SK-N-SH treated with all-trans-retinoic acid at 6 μM for 48 hours (cell line): ENCODE measurements at regions not wholly inside any gene's neighbourhood (a gene's known extent, or its start where the extent isn't known, plus 50 kb on each side); places are given as distances from the start of the nearest gene placed in this dataset.

Experiments used
- ATAC-seq: fragments of 200-7000 bp; cut with Tn5 transposase; 3 replicates; pipeline ENCODE4 v1.9.1; 2020; ENCODE audit warnings: mild to moderate bottlenecking, moderate library complexity
- ARNTL ChIP-seq: fragments of 450-650 bp; formaldehyde crosslinking; IDR thresholded peaks from 2 replicates; pipeline ENCODE4 v1.5.0; 2020; ENCODE audit warnings: low read depth, mild to moderate bottlenecking, moderate library complexity, borderline replicate concordance
- CSDC2 ChIP-seq: fragments of 250-450 bp; sonication (Bioruptor Pico); IDR thresholded peaks from 2 replicates; pipeline ENCODE4 v1.5.0; 2020; ENCODE audit warnings: mild to moderate bottlenecking, moderate library complexity
- CSRNP3 ChIP-seq: fragments of 250-450 bp; sonication (Bioruptor Pico); IDR thresholded peaks from 2 replicates; pipeline ENCODE4 v1.5.1; 2021; ENCODE audit warnings: mild to moderate bottlenecking, moderate library complexity
- ESRRG ChIP-seq: fragments of 250-450 bp; sonication (Bioruptor Pico); IDR thresholded peaks from 2 replicates; pipeline ENCODE4 v1.6.1; 2021; ENCODE audit warnings: mild to moderate bottlenecking
- GLIS3 ChIP-seq: fragments of 250-450 bp; sonication (Bioruptor Pico); IDR thresholded peaks from 2 replicates; pipeline ENCODE4 v1.5.0; 2020; ENCODE audit warnings: mild to moderate bottlenecking, moderate library complexity
- ISL1 ChIP-seq: fragments of 250-450 bp; sonication (Bioruptor Pico); IDR thresholded peaks from 2 replicates; pipeline ENCODE4 v2.1.2; 2022; ENCODE audit warnings: mild to moderate bottlenecking, moderate library complexity
- OSR1 ChIP-seq: fragments of 250-450 bp; sonication (Bioruptor Pico); IDR thresholded peaks from 2 replicates; pipeline ENCODE4 v1.8.0; 2022; ENCODE audit warnings: moderate library complexity, mild to moderate bottlenecking, inconsistent platforms
- POU6F1 ChIP-seq: fragments of 250-450 bp; sonication (Bioruptor Pico); IDR thresholded peaks from 2 replicates; pipeline ENCODE4 v1.8.0; 2021; ENCODE audit warnings: low read depth, mild to moderate bottlenecking, moderate library complexity, borderline replicate concordance
- PPARA ChIP-seq: fragments of 250-450 bp; sonication (Bioruptor Pico); IDR thresholded peaks from 2 replicates; pipeline ENCODE4 v1.5.0; 2020; ENCODE audit warnings: mild to moderate bottlenecking, borderline replicate concordance
- RARB ChIP-seq: fragments of 250-450 bp; sonication (Bioruptor Pico); IDR thresholded peaks from 2 replicates; pipeline ENCODE4 v1.8.0; 2021; ENCODE audit warnings: mild to moderate bottlenecking, moderate library complexity
- SNAI2 ChIP-seq: fragments of 250-450 bp; sonication (Bioruptor Pico); IDR thresholded peaks from 2 replicates; pipeline ENCODE4 v1.5.0; 2020; ENCODE audit warnings: mild to moderate bottlenecking, moderate library complexity
- TCF4 ChIP-seq: fragments of 250-450 bp; sonication (Bioruptor Pico); IDR thresholded peaks from 2 replicates; pipeline ENCODE4 v1.8.0; 2021; ENCODE audit warnings: mild to moderate bottlenecking, moderate library complexity, borderline replicate concordance
- TOX ChIP-seq: fragments of 250-450 bp; sonication (Bioruptor Pico); IDR thresholded peaks from 2 replicates; pipeline ENCODE4 v1.8.0; 2021; ENCODE audit warnings: mild to moderate bottlenecking, moderate library complexity, borderline replicate concordance
- ZC3H10 ChIP-seq: fragments of 250-450 bp; sonication (Bioruptor Pico); IDR thresholded peaks from 2 replicates; pipeline ENCODE4 v1.5.1; 2021; ENCODE audit warnings: mild to moderate bottlenecking, moderate library complexity
- ZFP3 ChIP-seq: fragments of 250-450 bp; sonication (Bioruptor Pico); IDR thresholded peaks from 2 replicates; pipeline ENCODE4 v1.5.0; 2020; ENCODE audit warnings: mild to moderate bottlenecking, moderate library complexity
- ZFP30 ChIP-seq: fragments of 450-650 bp; formaldehyde crosslinking; IDR thresholded peaks from 2 replicates; pipeline ENCODE4 v1.5.0; 2022; ENCODE audit warnings: mild to moderate bottlenecking, moderate library complexity
- ZNF565 ChIP-seq: fragments of 450-650 bp; formaldehyde crosslinking; conservative IDR thresholded peaks from 2 replicates; pipeline ENCODE4 v1.5.0; 2020; ENCODE audit warnings: low read depth, mild to moderate bottlenecking, moderate library complexity
- ZNF70 ChIP-seq: fragments of 450-650 bp; formaldehyde crosslinking; IDR thresholded peaks from 2 replicates; pipeline ENCODE4 v1.5.0; 2020; ENCODE audit warnings: mild to moderate bottlenecking, moderate library complexity
- ZNF8 ChIP-seq: fragments of 450-650 bp; formaldehyde crosslinking; IDR thresholded peaks from 2 replicates; pipeline ENCODE4 v1.5.0; 2020; ENCODE audit warnings: mild to moderate bottlenecking, moderate library complexity
- TF ChIP-seq, protein P1 (sequence below): fragments of 250-450 bp; sonication (Bioruptor Pico); IDR thresholded peaks from 2 replicates; pipeline ENCODE4 v1.5.0; 2020; ENCODE audit warnings: mild to moderate bottlenecking, moderate library complexity
- TF ChIP-seq, protein P2 (sequence below): fragments of 250-450 bp; sonication (Bioruptor Pico); IDR thresholded peaks from 2 replicates; pipeline ENCODE4 v1.5.1; 2020; ENCODE audit warnings: low read depth, mild to moderate bottlenecking, moderate library complexity
- TF ChIP-seq, protein P3 (sequence below): fragments of 250-450 bp; sonication (Bioruptor Pico); IDR thresholded peaks from 2 replicates; pipeline ENCODE4 v1.8.0; 2020; ENCODE audit warnings: mild to moderate bottlenecking, moderate library complexity, borderline replicate concordance

DNA sequence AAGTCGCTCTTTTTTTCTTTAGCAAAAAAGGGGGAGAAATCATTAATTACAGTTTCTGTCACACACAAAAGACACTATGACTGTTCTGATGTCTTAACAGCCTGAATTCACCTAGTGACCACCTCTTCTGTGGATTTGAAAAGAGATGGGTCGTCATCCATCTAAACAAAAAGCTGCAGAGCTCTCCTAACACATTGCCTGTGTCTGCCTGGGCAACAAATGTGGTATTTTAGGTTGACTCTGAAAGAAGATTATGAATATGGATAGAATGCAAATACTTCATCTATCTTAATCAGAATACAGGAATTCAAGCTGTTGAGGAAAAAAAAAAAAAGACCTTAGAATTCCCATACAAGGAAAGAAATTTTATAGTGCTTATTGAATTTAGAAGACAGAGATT is 304.4 kb upstream of the ADGRL2 start:
- ATAC-seq: no peak
- TF ChIP-seq TOX (CRISPR knock-in tag) (no peak), ARNTL (no peak), CSDC2 (CRISPR knock-in tag) (no peak), ISL1 (CRISPR knock-in tag) (no peak), ZFP30 (no peak), ZNF565 (CRISPR knock-in tag) (no peak), ESRRG (CRISPR knock-in tag) (no peak), GLIS3 (CRISPR knock-in tag) (no peak), SNAI2 (no peak), ZNF70 (no peak), POU6F1 (CRISPR knock-in tag) (no peak), ZFP3 (no peak), OSR1 (CRISPR knock-in tag) (no peak), CSRNP3 (no peak), PPARA (CRISPR knock-in tag) (no peak), TCF4 (CRISPR knock-in tag) (no peak)
- TF ChIP-seq, protein P1, sequence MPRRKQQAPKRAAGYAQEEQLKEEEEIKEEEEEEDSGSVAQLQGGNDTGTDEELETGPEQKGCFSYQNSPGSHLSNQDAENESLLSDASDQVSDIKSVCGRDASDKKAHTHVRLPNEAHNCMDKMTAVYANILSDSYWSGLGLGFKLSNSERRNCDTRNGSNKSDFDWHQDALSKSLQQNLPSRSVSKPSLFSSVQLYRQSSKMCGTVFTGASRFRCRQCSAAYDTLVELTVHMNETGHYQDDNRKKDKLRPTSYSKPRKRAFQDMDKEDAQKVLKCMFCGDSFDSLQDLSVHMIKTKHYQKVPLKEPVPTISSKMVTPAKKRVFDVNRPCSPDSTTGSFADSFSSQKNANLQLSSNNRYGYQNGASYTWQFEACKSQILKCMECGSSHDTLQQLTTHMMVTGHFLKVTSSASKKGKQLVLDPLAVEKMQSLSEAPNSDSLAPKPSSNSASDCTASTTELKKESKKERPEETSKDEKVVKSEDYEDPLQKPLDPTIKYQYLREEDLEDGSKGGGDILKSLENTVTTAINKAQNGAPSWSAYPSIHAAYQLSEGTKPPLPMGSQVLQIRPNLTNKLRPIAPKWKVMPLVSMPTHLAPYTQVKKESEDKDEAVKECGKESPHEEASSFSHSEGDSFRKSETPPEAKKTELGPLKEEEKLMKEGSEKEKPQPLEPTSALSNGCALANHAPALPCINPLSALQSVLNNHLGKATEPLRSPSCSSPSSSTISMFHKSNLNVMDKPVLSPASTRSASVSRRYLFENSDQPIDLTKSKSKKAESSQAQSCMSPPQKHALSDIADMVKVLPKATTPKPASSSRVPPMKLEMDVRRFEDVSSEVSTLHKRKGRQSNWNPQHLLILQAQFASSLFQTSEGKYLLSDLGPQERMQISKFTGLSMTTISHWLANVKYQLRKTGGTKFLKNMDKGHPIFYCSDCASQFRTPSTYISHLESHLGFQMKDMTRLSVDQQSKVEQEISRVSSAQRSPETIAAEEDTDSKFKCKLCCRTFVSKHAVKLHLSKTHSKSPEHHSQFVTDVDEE (CRISPR knock-in tag): no peak
- TF ChIP-seq, protein P2, sequence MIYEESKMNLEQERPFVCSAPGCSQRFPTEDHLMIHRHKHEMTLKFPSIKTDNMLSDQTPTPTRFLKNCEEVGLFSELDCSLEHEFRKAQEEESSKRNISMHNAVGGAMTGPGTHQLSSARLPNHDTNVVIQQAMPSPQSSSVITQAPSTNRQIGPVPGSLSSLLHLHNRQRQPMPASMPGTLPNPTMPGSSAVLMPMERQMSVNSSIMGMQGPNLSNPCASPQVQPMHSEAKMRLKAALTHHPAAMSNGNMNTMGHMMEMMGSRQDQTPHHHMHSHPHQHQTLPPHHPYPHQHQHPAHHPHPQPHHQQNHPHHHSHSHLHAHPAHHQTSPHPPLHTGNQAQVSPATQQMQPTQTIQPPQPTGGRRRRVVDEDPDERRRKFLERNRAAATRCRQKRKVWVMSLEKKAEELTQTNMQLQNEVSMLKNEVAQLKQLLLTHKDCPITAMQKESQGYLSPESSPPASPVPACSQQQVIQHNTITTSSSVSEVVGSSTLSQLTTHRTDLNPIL (CRISPR knock-in tag): no peak
- TF ChIP-seq, protein P3, sequence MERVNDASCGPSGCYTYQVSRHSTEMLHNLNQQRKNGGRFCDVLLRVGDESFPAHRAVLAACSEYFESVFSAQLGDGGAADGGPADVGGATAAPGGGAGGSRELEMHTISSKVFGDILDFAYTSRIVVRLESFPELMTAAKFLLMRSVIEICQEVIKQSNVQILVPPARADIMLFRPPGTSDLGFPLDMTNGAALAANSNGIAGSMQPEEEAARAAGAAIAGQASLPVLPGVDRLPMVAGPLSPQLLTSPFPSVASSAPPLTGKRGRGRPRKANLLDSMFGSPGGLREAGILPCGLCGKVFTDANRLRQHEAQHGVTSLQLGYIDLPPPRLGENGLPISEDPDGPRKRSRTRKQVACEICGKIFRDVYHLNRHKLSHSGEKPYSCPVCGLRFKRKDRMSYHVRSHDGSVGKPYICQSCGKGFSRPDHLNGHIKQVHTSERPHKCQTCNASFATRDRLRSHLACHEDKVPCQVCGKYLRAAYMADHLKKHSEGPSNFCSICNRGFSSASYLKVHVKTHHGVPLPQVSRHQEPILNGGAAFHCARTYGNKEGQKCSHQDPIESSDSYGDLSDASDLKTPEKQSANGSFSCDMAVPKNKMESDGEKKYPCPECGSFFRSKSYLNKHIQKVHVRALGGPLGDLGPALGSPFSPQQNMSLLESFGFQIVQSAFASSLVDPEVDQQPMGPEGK (CRISPR knock-in tag): no peak
- TF ChIP-seq, all 23 proteins: peak for 0

GRCh38 chr1:81493102-81493869 is 307.4 kb upstream of the ADGRL2 start:
- TF ChIP-seq ZNF565 (CRISPR knock-in tag) (no peak), ZNF70 (0 out of 2 replicates have a peak, but pooled peaks have one; percentile 13)

GRCh38 chr1:81492628-81493027 is 308.1 kb upstream of the ADGRL2 start:
- ATAC-seq: no peak
- TF ChIP-seq TCF4 (CRISPR knock-in tag) (no peak), ISL1 (CRISPR knock-in tag) (no peak), PPARA (CRISPR knock-in tag) (no peak), ZC3H10 (CRISPR knock-in tag) (no peak), ESRRG (CRISPR knock-in tag) (no peak), CSDC2 (CRISPR knock-in tag) (no peak), GLIS3 (CRISPR knock-in tag) (no peak), ARNTL (no peak), RARB (CRISPR knock-in tag) (no peak), ZNF8 (CRISPR knock-in tag) (no peak), SNAI2 (no peak)

More at GRCh38 chr1:81493102-81493869, 307.4 kb upstream of the ADGRL2 start:
- no peak for ATAC-seq
